Urinary bladder (tissue), 3 donors: ENCODE measurements at regions not wholly inside any gene's neighbourhood (a gene's known extent, or its start where the extent isn't known, plus 50 kb on each side); places are given as distances from the start of the nearest gene placed in this dataset.
"Not testable (repeated sequence)": the region's sequence is repeated elsewhere in the genome, so short reads cannot be mapped to it uniquely, and the experiment has no call there.

Source experiments
- DNase-seq: peaks from one replicate; pipeline ENCODE4 v3.0.0-alpha.2; 2015; ENCODE audit errors: extremely low spot score
- H3K27ac ChIP-seq: one replicate; pipeline ENCODE4 v1.5.1; 2013; ENCODE audit warnings: low read depth, mild to moderate bottlenecking, moderate library complexity
- H3K36me3 ChIP-seq: one replicate; pipeline ENCODE4 v1.6.1; 2013; ENCODE audit warnings: mild to moderate bottlenecking, moderate library complexity; ENCODE audit not compliant: insufficient read depth
- H3K4me1 ChIP-seq: one replicate; pipeline ENCODE4 v1.6.1; 2013; ENCODE audit warnings: mild to moderate bottlenecking, moderate library complexity; ENCODE audit not compliant: insufficient read depth
- H3K4me3 ChIP-seq: one replicate; pipeline ENCODE4 v1.5.1; 2013; ENCODE audit warnings: low read depth, low read length
- WGBS: extraction: QIAGEN DNeasy Blood & Tissue Kit; methylation state at CpG from one replicate; pipeline ENCODE4 v1.1.7; 2013; 5-methylcytosine and 5-hydroxymethylcytosine counted together
- donor health status: healthy with polysubstance abuse.
- donor health status: healthy.

GRCh38 chr7:119959811-119960210, 313.2 kb upstream of the KCND2 start:
- Histone ChIP-seq H3K4me1 (no peaks in the 10 kb centered on the region), H3K36me3 (no peaks in the 10 kb centered on the region), H3K27ac (no peak overlapping the region), H3K4me3 (no peak overlapping the region)
- no peak for DNase-seq
- 92% methylated on average over 1 of the region's 1 CpG for WGBS

- no peak overlapping the region for H3K27ac ChIP-seq
- H3K36me3 ChIP-seq = no peaks in the 10 kb centered on the region
- H3K4me3 ChIP-seq = no peak overlapping the region
- DNase-seq = no peak
- no peaks in the 10 kb centered on the region for H3K4me1 ChIP-seq
Observed at GRCh38 chr7:119963654-119964053, 309.3 kb upstream of the KCND2 start.

DNA sequence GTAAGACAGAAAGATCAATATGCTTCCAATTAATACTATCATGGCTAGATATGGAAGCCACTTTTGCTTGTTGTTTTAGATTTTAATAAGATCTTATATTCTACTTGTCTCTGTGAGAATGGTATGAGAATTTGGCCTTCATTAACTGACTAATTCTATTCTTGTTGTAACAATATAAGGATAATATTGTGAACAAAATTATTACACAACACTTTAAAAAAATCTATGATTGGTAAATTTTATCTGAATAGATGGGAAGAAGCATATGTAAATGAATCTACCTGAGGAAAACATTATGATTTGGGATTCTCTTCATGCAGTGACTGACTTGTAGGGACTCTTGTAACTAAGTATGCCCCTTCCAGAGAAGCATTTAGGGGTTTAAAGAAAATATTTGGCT, 308.9 kb upstream of the KCND2 start:
- Histone ChIP-seq H3K4me1 (no peaks in the 10 kb centered on the region), H3K4me3 (no peak overlapping the region), H3K36me3 (no peaks in the 10 kb centered on the region), H3K27ac (no peak overlapping the region)
- no peak for DNase-seq

DNA sequence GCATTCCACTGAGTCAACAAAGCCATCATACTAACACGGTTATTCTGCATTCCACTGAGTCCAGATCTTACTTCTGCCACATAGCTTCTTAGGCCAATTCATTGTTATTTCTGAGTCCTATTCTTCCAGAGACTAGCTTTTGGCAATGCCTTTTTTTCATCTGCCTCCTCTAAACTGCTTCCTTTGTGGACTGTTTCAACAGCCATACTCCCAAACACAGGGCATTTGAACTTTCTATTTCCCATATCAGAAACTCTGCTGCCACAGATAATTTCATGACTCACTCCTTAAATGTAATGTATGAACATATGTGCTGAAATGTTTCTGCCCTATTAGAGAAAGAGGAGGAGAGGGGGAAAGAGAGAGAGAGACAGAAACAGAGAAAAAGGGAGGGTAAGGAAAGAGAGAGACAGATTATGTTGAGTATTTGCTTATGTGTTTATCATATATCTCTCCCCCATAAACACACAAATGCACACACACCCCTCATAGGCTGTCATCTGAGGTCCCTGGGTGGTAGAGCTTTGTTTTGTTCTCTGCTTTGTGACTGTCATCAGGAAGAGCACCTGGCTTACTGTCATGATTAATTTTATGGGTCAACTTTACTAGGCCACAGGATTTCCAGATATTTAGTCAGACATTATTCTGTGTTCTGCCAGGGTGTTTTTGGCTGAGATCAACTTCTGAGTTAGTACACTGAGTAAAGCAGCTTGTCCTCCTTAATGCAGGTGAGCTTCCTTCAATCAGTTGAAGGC, 308.0 kb upstream of the KCND2 start:
- H3K36me3 ChIP-seq = no peaks in the 10 kb centered on the region
- no peak overlapping the region for H3K4me3 ChIP-seq
- no peaks in the 10 kb centered on the region for H3K4me1 ChIP-seq
- WGBS = 54% methylated on average over 1 of the region's 1 CpG
- H3K27ac ChIP-seq = no peak overlapping the region
- no peak for DNase-seq

DNA sequence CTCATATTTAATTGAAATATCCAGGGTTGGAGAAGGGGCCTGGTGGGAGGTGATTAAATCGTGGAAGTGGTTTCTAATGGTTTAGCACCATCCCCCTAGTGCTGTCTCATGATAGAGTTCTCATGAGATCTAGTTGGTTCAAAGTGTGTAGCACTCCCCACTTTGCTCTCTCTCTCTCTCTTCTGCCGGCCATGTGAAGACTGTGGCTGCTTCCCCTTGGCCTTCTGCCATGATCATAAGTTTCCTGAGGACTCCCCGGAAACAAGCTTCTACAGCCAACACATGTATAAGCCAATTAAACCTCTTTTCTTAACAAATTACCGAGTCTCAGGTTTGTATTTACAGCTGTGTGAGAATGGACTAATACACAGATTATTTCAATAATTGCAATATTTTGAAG, 305.8 kb upstream of the KCND2 start:
- no peaks in the 10 kb centered on the region for H3K36me3 ChIP-seq
- H3K27ac ChIP-seq = no peak overlapping the region
- H3K4me1 ChIP-seq = no peaks in the 10 kb centered on the region
- no peak for DNase-seq
- WGBS = 62% methylated on average over 4 of the region's 4 CpGs
- no peak overlapping the region for H3K4me3 ChIP-seq

GRCh38 chr7:119968411-119968810, 304.6 kb upstream of the KCND2 start:
- DNase-seq, H3K4me3 ChIP-seq, H3K27ac ChIP-seq, H3K4me1 ChIP-seq, H3K36me3 ChIP-seq: not testable (repeated sequence)
- WGBS = 93% methylated on average over 3 of the region's 3 CpGs

- Histone ChIP-seq H3K27ac (no peak overlapping the region), H3K4me1 (no peaks in the 10 kb centered on the region), H3K36me3 (no peaks in the 10 kb centered on the region), H3K4me3 (no peak overlapping the region)
- DNase-seq = no peak
- 6% methylated on average over 1 of the region's 1 CpG for WGBS
Observed at GRCh38 chr7:119969054-119969453, 303.9 kb upstream of the KCND2 start.

DNA sequence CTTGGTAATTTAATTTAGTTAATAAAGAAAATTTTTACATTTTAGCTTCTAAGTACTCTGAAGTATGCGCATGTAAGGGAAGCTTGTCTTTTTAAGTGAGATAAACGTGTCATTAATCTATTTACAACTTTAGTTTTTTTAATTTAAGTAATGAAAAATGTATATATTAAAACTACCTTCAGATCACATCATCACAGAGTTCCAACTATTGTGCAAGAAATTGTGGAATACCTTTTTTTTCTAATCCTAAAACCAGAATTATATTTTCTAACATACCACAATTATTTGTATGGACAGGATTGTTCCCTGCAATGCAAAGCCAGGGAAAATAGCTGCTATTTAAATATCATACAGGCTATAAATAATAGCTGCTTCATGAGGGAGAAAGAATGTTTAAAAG, 303.2 kb upstream of the KCND2 start:
- no peaks in the 10 kb centered on the region for H3K36me3 ChIP-seq
- DNase-seq = no peak
- H3K27ac ChIP-seq = no peak overlapping the region
- no peak overlapping the region for H3K4me3 ChIP-seq
- no peaks in the 10 kb centered on the region for H3K4me1 ChIP-seq
- 83% methylated on average over 2 of the region's 2 CpGs for WGBS

- DNase-seq = no peak
- 72% methylated on average over 1 of the region's 1 CpG for WGBS
Observed at GRCh38 chr7:119974972-119975371, 298.0 kb upstream of the KCND2 start.

DNA sequence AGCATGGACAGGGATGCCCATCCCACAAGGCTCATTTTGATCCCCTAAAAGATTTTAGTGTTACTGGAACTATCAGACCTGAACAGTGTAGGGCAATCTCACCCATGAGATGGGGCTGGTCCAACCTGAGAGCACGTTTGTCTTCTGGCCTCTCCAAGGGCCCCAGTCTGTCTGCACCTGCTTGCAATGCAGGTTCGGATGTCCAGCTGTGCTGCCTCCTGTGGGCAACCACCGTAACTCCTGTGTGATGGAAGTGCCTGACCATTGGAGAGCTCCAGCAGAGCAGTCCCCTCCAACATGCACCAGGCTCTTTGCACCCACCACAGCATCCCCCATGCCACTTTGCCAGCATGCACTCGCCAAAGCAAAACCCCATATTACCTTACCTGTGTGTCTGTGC, 290.1 kb upstream of the KCND2 start:
- no peak for DNase-seq
- no peaks in the 10 kb centered on the region for H3K36me3 ChIP-seq
- WGBS = 81% methylated on average over 4 of the region's 4 CpGs

More at GRCh38 chr7:119974972-119975371, 298.0 kb upstream of the KCND2 start:
- no peaks in the 10 kb centered on the region for H3K36me3 ChIP-seq
- H3K4me3 ChIP-seq = no peak overlapping the region
- no peak overlapping the region for H3K27ac ChIP-seq
- no peaks in the 10 kb centered on the region for H3K4me1 ChIP-seq

GRCh38 chr7:119983468-119983867, 289.5 kb upstream of the KCND2 start:
- Histone ChIP-seq H3K27ac (no peak overlapping the region), H3K4me3 (no peak overlapping the region), H3K36me3 (no peaks in the 10 kb centered on the region), H3K4me1 (no peaks in the 10 kb centered on the region)
- WGBS = 96% methylated on average over 5 of the region's 5 CpGs
- no peak for DNase-seq

More for the DNA sequence above, 290.1 kb upstream of the KCND2 start:
- Histone ChIP-seq H3K27ac (no peak overlapping the region), H3K4me3 (no peak overlapping the region), H3K4me1 (no peaks in the 10 kb centered on the region)

GRCh38 chr7:119984247-119984646, 288.7 kb upstream of the KCND2 start:
- Histone ChIP-seq H3K4me3 (no peak overlapping the region), H3K36me3 (no peaks in the 10 kb centered on the region), H3K4me1 (no peaks in the 10 kb centered on the region), H3K27ac (no peak overlapping the region)
- DNase-seq = no peak
- WGBS = 91% methylated on average over 3 of the region's 3 CpGs

- DNase-seq = no peak
- H3K36me3 ChIP-seq = no peaks in the 10 kb centered on the region
- H3K4me3 ChIP-seq = no peak overlapping the region
- no peak overlapping the region for H3K27ac ChIP-seq
- no peaks in the 10 kb centered on the region for H3K4me1 ChIP-seq
- WGBS = 87% methylated on average over 1 of the region's 1 CpG
Observed at GRCh38 chr7:119988401-119988800, 284.6 kb upstream of the KCND2 start.

DNA sequence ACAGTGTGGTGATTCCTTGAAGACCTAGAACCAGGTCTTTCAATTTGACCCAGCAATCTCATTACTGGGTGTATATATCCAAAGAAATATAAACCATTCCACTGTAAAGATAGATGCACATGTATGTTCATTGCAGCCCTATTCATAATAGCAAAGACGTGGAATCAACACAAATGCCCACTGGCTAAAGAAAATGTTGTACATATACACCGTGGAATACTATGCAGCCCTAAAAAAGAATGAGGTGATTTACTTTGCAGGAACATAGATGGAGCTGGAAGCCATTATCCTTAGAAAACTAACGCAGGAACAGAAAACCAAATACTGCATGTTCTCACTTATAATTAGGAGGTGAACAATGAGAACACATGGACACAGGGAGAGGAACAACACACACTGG, 278.0 kb upstream of the KCND2 start:
- no peaks in the 10 kb centered on the region for H3K4me1 ChIP-seq
- H3K4me3 ChIP-seq = no peak overlapping the region
- no peaks in the 10 kb centered on the region for H3K36me3 ChIP-seq
- no peak overlapping the region for H3K27ac ChIP-seq
- WGBS = 93% methylated on average over 3 of the region's 3 CpGs
- no peak for DNase-seq

GRCh38 chr7:119996634-119997033, 276.3 kb upstream of the KCND2 start:
- no peak overlapping the region for H3K27ac ChIP-seq
- H3K4me1 ChIP-seq = no peaks in the 10 kb centered on the region
- no peaks in the 10 kb centered on the region for H3K36me3 ChIP-seq
- no peak for DNase-seq
- 16% methylated on average over 3 of the region's 3 CpGs for WGBS
- H3K4me3 ChIP-seq = no peak overlapping the region
